Astrocyte of the spinal cord (primary cell): ENCODE measurements at regions not wholly inside any gene's neighbourhood (a gene's known extent, or its start where the extent isn't known, plus 50 kb on each side); places are given as distances from the start of the nearest gene placed in this dataset.

Experiments used
- DNase-seq: peaks from one replicate; pipeline ENCODE4 v3.0.0; 2011; ENCODE audit warnings: low read depth, low spot score
- H3K4me3 ChIP-seq: 2 replicates; pipeline ENCODE4 v1.5.1; 2011; ENCODE audit warnings: low read depth, mild to moderate bottlenecking, low read length, moderate library complexity
- in situ Hi-C: cut with HindIII; loops from 2 replicates; pipeline ENCODE4 v1.10.0; 2017; ENCODE audit warnings: low sequenced_read_pairs
- TF ChIP-seq, protein P1 (sequence below): IDR thresholded peaks from 2 replicates; pipeline ENCODE4 v1.5.1; 2012; ENCODE audit warnings: low read depth, mild to moderate bottlenecking, low read length, inconsistent platforms

DNA sequence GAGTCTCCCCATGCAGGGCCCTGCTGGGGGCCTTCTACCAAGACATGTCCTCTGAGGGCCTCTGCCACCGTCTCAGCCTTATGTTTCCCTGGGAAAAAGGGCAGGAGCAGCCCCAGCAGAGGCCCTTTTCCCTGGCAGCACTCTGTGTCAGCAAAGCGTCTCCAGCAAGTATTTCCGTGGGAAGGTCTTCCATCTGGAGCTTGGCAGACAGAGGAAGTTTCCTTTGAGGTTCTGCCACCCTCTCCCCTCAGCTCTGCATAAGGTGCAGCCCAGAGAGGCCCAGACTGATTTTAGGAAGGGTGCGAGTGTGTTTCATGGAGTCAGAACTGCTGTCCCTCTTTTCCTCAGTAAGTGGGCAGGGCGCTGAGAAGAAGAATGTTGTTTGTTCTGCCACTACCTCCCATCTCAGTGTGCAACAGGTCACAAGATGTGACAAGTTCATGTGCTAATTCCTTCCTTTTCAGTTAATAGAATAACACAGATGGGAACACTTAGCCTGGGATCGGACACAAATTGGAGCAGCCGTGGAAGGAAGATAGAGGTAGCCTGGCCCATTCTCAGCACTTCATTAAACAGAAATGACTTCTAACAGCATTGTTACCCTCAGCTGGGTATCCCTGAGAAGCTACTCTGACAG is 784.4 kb downstream of the MAFB start:
- TF ChIP-seq, protein P1, sequence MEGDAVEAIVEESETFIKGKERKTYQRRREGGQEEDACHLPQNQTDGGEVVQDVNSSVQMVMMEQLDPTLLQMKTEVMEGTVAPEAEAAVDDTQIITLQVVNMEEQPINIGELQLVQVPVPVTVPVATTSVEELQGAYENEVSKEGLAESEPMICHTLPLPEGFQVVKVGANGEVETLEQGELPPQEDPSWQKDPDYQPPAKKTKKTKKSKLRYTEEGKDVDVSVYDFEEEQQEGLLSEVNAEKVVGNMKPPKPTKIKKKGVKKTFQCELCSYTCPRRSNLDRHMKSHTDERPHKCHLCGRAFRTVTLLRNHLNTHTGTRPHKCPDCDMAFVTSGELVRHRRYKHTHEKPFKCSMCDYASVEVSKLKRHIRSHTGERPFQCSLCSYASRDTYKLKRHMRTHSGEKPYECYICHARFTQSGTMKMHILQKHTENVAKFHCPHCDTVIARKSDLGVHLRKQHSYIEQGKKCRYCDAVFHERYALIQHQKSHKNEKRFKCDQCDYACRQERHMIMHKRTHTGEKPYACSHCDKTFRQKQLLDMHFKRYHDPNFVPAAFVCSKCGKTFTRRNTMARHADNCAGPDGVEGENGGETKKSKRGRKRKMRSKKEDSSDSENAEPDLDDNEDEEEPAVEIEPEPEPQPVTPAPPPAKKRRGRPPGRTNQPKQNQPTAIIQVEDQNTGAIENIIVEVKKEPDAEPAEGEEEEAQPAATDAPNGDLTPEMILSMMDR: no peak
- in situ Hi-C loops: no loop called here
- no peak for DNase-seq
- H3K4me3 ChIP-seq: no peak overlapping the region

- H3K4me3 ChIP-seq: no peak overlapping the region
- DNase-seq: no peak
- TF ChIP-seq, protein P1: no peak
- in situ Hi-C loops: no loop called here
Measured at GRCh38 chr20:39903806-39904465, 785.1 kb downstream of the MAFB start.

DNA sequence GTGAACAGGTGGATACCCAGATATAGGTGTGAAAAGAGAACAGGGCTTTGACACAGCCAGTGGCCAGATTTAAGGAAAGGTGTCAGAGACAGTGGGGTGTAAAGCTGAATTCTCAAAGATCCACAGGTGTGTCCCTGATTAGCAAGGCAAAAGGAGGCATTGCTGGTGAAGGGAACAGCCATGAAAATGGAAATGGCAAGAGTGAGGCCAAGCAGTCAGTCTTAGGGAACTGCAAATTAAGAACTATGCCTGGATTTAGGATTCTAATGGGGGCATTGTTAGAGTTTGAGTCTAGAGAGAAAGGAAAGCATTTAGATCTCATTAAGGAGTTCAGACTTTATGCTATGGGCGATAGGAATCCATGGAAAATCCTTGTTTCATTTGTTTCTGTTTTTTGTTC is 789.2 kb downstream of the MAFB start:
- DNase-seq: no peak
- TF ChIP-seq, protein P1: no peak
- no peak overlapping the region for H3K4me3 ChIP-seq
- in situ Hi-C loops: no loop called here

DNA sequence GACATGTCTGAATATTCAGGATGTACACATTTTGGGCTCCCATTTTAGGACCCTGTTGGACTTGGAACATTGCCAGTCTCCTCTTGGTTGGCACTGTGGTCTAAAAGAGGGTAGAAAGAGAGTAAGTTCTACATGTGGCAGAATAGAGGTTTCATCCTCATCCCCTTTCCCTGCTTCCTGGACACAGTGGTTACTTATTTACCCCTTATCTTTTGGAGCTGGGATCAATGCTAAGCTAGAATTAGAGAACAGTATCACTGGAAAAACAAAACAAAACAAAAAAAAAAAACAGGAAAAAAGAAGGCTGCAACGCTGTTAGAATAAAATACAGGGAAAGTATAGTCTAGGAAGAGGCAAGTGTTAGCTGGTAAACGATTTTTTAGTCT is 790.6 kb downstream of the MAFB start:
- TF ChIP-seq, protein P1: no peak
- no peak overlapping the region for H3K4me3 ChIP-seq
- no peak for DNase-seq
- in situ Hi-C loops: no loop called here

GRCh38 chr20:39897781-39898466 is 791.1 kb downstream of the MAFB start:
- TF ChIP-seq, protein P1: no peak
- DNase-seq: no peak
- in situ Hi-C loops: no loop called here
- H3K4me3 ChIP-seq: no peak overlapping the region

DNA sequence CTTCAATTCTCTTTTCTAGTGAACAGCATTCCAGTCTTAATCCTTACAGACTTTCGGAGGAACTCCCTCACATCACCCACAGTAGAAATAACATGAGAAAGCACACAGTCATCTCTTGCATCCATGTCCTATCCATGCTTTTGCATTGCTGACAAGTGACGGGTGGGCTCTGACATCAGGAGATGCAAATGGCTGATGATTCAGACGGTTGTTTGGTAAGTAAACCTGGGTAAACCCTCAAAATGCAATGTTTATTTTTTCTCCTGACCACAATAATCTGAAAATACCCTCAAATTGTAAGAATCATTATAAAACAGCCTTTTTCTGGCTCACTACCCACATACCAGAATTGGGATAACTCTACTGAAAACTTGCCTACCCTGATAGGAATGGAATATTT is 792.0 kb downstream of the MAFB start:
- in situ Hi-C loops: no loop called here
- TF ChIP-seq, protein P1: no peak
- DNase-seq: peak; percentile 87
- H3K4me3 ChIP-seq: no peak overlapping the region
